SKM-1 (cell line): ENCODE measurements at regions not wholly inside any gene's neighbourhood (a gene's known extent, or its start where the extent isn't known, plus 50 kb on each side); places are given as distances from the start of the nearest gene placed in this dataset.

Experiments
- DNase-seq: peaks from one replicate; lab custom pipeline; 2025; ENCODE audit not compliant: unreplicated experiment; lab: John Stamatoyannopoulos, UW

- no peak for DNase-seq
These were observed 119.1 kb downstream of the RPS29 start for GRCh38 chr14:49467091-49467490.

- DNase-seq, result no peak
These were observed 121.3 kb downstream of the RPS29 start for GRCh38 chr14:49464885-49465284.

GRCh38 chr14:49463146-49463545 is 123.0 kb downstream of the RPS29 start:
- DNase-seq, result no peak

- peak; percentile 4 for DNase-seq
These were observed 124.4 kb downstream of the RPS29 start for GRCh38 chr14:49461529-49462401.

GRCh38 chr14:49460662-49461061 is 125.5 kb downstream of the RPS29 start:
- no peak for DNase-seq

GRCh38 chr14:49456589-49456988 is 129.6 kb downstream of the RPS29 start:
- DNase-seq, result no peak

GRCh38 chr14:49451938-49452337 is 134.2 kb downstream of the RPS29 start:
- no peak for DNase-seq

- DNase-seq, result no peak
These were observed 136.4 kb downstream of the RPS29 start for GRCh38 chr14:49449749-49450148.

- no peak for DNase-seq
These were observed 138.6 kb downstream of the RPS29 start for GRCh38 chr14:49447540-49448107.

GRCh38 chr14:49446801-49447200 is 139.4 kb downstream of the RPS29 start:
- DNase-seq, result no peak

- DNase-seq, result no peak
These were observed 147.9 kb downstream of the RPS29 start for GRCh38 chr14:49438256-49438770.

- DNase-seq, result no peak
These were observed 158.1 kb downstream of the RPS29 start for GRCh38 chr14:49428076-49428475.

- DNase-seq, result no peak
These were observed 159.1 kb downstream of the RPS29 start for GRCh38 chr14:49427117-49427516.

GRCh38 chr14:49425921-49426320 is 160.3 kb downstream of the RPS29 start:
- DNase-seq, result no peak

- DNase-seq, result no peak
These were observed 161.5 kb downstream of the RPS29 start for GRCh38 chr14:49424436-49425331.

- DNase-seq, result no peak
These were observed 166.0 kb downstream of the RPS29 start for GRCh38 chr14:49420201-49420600.

- no peak for DNase-seq
These were observed 167.4 kb downstream of the RPS29 start for GRCh38 chr14:49418789-49419188.

- DNase-seq, result no peak
These were observed 168.4 kb downstream of the RPS29 start for GRCh38 chr14:49417790-49418189.

GRCh38 chr14:49408187-49408933 is 177.8 kb downstream of the RPS29 start:
- no peak for DNase-seq

GRCh38 chr14:49405291-49405690 is 180.9 kb downstream of the RPS29 start:
- DNase-seq, result no peak

GRCh38 chr14:49401373-49401772 is 184.8 kb downstream of the RPS29 start:
- no peak for DNase-seq
